ENCODE measurements at regions not wholly inside any gene's neighbourhood (a gene's known extent, or its start where the extent isn't known, plus 50 kb on each side); places are given as distances from the start of the nearest gene placed in this dataset.

GRCh38 chr5:44568519-44568918 is 179.3 kb upstream of the FGF10 start:
- no peak for TF ChIP-seq CTCF (IDR thresholded peaks at IDR 0.05)
- no peak overlapping the region for H3K4me3 ChIP-seq
- H3K36me3 ChIP-seq: no peaks in the 10 kb centered on the region
- no peak for ATAC-seq (ENCODE audit: insufficient number of reproducible peaks, low FRiP score, low read depth)
- H3K27ac ChIP-seq: no peak overlapping the region
- no peaks in the 10 kb centered on the region for H3K9me3 ChIP-seq
- H3K4me1 ChIP-seq (ENCODE audit: control insufficient read depth in 1 of 2, low read depth in 2 of 2): no peaks in the 10 kb centered on the region
- DNase-seq (ENCODE audit: low spot score): no peak
- H3K27me3 ChIP-seq (replicated peaks; ENCODE audit: insufficient read depth): no peaks in the 10 kb centered on the region

- DNase-seq (ENCODE audit: low spot score) (no peak), ATAC-seq (ENCODE audit: insufficient number of reproducible peaks, low FRiP score, low read depth) (no peak)
- Histone ChIP-seq H3K9me3 (no peaks in the 10 kb centered on the region), H3K27ac (no peak overlapping the region), H3K27me3 (replicated peaks; ENCODE audit: insufficient read depth) (no peaks in the 10 kb centered on the region), H3K36me3 (no peaks in the 10 kb centered on the region), H3K4me1 (ENCODE audit: control insufficient read depth in 1 of 2, low read depth in 2 of 2) (no peaks in the 10 kb centered on the region), H3K4me3 (no peak overlapping the region)
- no peak for TF ChIP-seq CTCF (IDR thresholded peaks at IDR 0.05)
Measured at GRCh38 chr5:44565902-44566301, 176.7 kb upstream of the FGF10 start.

GRCh38 chr5:44565360-44565759 is 176.1 kb upstream of the FGF10 start:
- Histone ChIP-seq H3K9me3 (no peaks in the 10 kb centered on the region), H3K4me1 (ENCODE audit: control insufficient read depth in 1 of 2, low read depth in 2 of 2) (no peaks in the 10 kb centered on the region), H3K27me3 (replicated peaks; ENCODE audit: insufficient read depth) (no peaks in the 10 kb centered on the region), H3K36me3 (no peaks in the 10 kb centered on the region), H3K27ac (no peak overlapping the region), H3K4me3 (no peak overlapping the region)
- no peak for ATAC-seq (ENCODE audit: insufficient number of reproducible peaks, low FRiP score, low read depth)
- no peak for TF ChIP-seq CTCF (IDR thresholded peaks at IDR 0.05)
- no peak for DNase-seq (ENCODE audit: low spot score)

GRCh38 chr5:44546286-44546685 is 157.1 kb upstream of the FGF10 start:
- Histone ChIP-seq H3K36me3 (no peaks in the 10 kb centered on the region), H3K27ac (no peak overlapping the region), H3K4me1 (ENCODE audit: control insufficient read depth in 1 of 2, low read depth in 2 of 2) (no peaks in the 10 kb centered on the region), H3K4me3 (no peak overlapping the region), H3K9me3 (no peaks in the 10 kb centered on the region), H3K27me3 (replicated peaks; ENCODE audit: insufficient read depth) (no peaks in the 10 kb centered on the region)
- DNase-seq (ENCODE audit: low spot score): no peak
- TF ChIP-seq CTCF (IDR thresholded peaks at IDR 0.05): no peak
- ATAC-seq (ENCODE audit: insufficient number of reproducible peaks, low FRiP score, low read depth): peak; percentile 88

GRCh38 chr5:44543511-44543910 is 154.3 kb upstream of the FGF10 start:
- ATAC-seq (ENCODE audit: insufficient number of reproducible peaks, low FRiP score, low read depth): no peak
- Histone ChIP-seq H3K27ac (no peak overlapping the region), H3K27me3 (replicated peaks; ENCODE audit: insufficient read depth) (no peaks in the 10 kb centered on the region), H3K36me3 (no peaks in the 10 kb centered on the region), H3K9me3 (no peaks in the 10 kb centered on the region), H3K4me1 (ENCODE audit: control insufficient read depth in 1 of 2, low read depth in 2 of 2) (peaks cover 0 to 9% of the 10 kb centered on the region in 2 donors), H3K4me3 (no peak overlapping the region)
- no peak for DNase-seq (ENCODE audit: low spot score)
- no peak for TF ChIP-seq CTCF (IDR thresholded peaks at IDR 0.05)

All from thoracic aorta (tissue), 2 donors.